Endothelial cell of umbilical vein (primary cell): ENCODE measurements at regions not wholly inside any gene's neighbourhood (a gene's known extent, or its start where the extent isn't known, plus 50 kb on each side); places are given as distances from the start of the nearest gene placed in this dataset.

ENCODE experiments used
- EZH2 ChIP-seq: IDR thresholded peaks from 2 replicates; pipeline ENCODE4 v1.6.1; 2012; ENCODE audit warnings: borderline replicate concordance, low read depth, mild to moderate bottlenecking, moderate library complexity, low read length, inconsistent platforms; ENCODE audit not compliant: severe bottlenecking
- FOS ChIP-seq: IDR thresholded peaks from 2 replicates; pipeline ENCODE4 v1.6.1; 2011; ENCODE audit warnings: mild to moderate bottlenecking, low read length, moderate library complexity, borderline replicate concordance; ENCODE audit not compliant: insufficient read depth
- GATA2 ChIP-seq: IDR thresholded peaks from 2 replicates; pipeline ENCODE4 v1.7.0; 2011; ENCODE audit warnings: low read depth, mild to moderate bottlenecking, moderate library complexity, mixed read lengths, low read length; ENCODE audit not compliant: insufficient read length, insufficient read depth
- JUN ChIP-seq: IDR thresholded peaks from 2 replicates; pipeline ENCODE4 v1.6.1; 2011; ENCODE audit warnings: borderline replicate concordance, low read depth; ENCODE audit not compliant: insufficient read length, insufficient read depth
- MYC ChIP-seq: IDR thresholded peaks from one replicate; pipeline ENCODE4 v1.6.1; 2011; ENCODE audit warnings: mild to moderate bottlenecking, low read depth, low read length
- POLR2A ChIP-seq: IDR thresholded peaks from 2 replicates; pipeline ENCODE4 v1.6.1; 2012; ENCODE audit warnings: low read depth, mild to moderate bottlenecking, control low read depth, low read length
- POLR2AphosphoS5 ChIP-seq: IDR thresholded peaks from 2 replicates; pipeline ENCODE4 v1.6.1; 2012; ENCODE audit warnings: low read depth, mild to moderate bottlenecking, control low read depth, low read length, moderate library complexity; ENCODE audit not compliant: insufficient read depth
- TF ChIP-seq, protein P1 (sequence below), 2 donors: IDR thresholded peaks; 1 replicate in 1 of 2; 2 replicates in 1 of 2; pipeline ENCODE4 v1.5.1; 2011; ENCODE audit warnings: low read length in 2 of 2, mild to moderate bottlenecking in 2 of 2, moderate library complexity in 2 of 2, control low read depth in 1 of 2, inconsistent platforms in 1 of 2, low read depth in 1 of 2; ENCODE audit not compliant: insufficient read depth in 1 of 2; ENCODE audit errors: extremely low read depth in 1 of 2
- TF ChIP-seq, protein P2 (sequence below): IDR thresholded peaks from 2 replicates; pipeline ENCODE4 v1.6.1; 2011; ENCODE audit not compliant: insufficient read depth, insufficient read length

DNA sequence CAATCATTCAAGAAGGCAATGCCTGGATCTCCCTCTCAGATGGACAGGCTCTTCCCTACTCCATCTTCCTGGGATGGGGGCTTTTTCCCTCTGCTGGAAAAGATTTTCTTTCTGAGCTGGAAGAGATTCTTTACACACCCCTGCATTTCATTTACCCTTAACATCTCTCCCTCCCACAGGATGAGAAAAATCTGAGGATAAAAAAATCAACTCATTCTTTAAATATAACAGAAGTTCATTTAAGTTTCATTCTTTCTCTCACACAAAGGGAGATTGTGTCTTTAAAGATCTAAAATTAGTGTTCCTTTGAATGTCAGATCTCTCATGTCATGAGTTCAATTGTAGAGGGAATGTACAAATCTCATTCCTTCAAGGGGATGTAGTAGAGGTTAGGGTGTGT lies 109.0 kb downstream of the ZNF518B start:
- no peak for TF ChIP-seq EZH2
- TF ChIP-seq POLR2A: no peak
- TF ChIP-seq, protein P1, sequence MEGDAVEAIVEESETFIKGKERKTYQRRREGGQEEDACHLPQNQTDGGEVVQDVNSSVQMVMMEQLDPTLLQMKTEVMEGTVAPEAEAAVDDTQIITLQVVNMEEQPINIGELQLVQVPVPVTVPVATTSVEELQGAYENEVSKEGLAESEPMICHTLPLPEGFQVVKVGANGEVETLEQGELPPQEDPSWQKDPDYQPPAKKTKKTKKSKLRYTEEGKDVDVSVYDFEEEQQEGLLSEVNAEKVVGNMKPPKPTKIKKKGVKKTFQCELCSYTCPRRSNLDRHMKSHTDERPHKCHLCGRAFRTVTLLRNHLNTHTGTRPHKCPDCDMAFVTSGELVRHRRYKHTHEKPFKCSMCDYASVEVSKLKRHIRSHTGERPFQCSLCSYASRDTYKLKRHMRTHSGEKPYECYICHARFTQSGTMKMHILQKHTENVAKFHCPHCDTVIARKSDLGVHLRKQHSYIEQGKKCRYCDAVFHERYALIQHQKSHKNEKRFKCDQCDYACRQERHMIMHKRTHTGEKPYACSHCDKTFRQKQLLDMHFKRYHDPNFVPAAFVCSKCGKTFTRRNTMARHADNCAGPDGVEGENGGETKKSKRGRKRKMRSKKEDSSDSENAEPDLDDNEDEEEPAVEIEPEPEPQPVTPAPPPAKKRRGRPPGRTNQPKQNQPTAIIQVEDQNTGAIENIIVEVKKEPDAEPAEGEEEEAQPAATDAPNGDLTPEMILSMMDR (IDR thresholded peaks at IDR 0.05; ENCODE audit: extremely low read depth in 1 of 2, insufficient read depth in 1 of 2, low read depth in 1 of 2, low read length in 2 of 2): no peak
- TF ChIP-seq JUN: no peak
- TF ChIP-seq POLR2AphosphoS5: no peak
- no peak for TF ChIP-seq GATA2
- TF ChIP-seq, protein P2, sequence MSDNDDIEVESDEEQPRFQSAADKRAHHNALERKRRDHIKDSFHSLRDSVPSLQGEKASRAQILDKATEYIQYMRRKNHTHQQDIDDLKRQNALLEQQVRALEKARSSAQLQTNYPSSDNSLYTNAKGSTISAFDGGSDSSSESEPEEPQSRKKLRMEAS: no peak
- no peak for TF ChIP-seq FOS
- TF ChIP-seq MYC: no peak
